Keratinocyte (primary cell): ENCODE measurements at regions not wholly inside any gene's neighbourhood (a gene's known extent, or its start where the extent isn't known, plus 50 kb on each side); places are given as distances from the start of the nearest gene placed in this dataset.

Source experiments
- EZH2 ChIP-seq: IDR thresholded peaks from one replicate; pipeline ENCODE4 v1.6.1; 2012; ENCODE audit warnings: inconsistent platforms, mild to moderate bottlenecking, low read length, moderate library complexity
- TF ChIP-seq, protein P1 (sequence below), 3 experiments: IDR thresholded peaks in 1 of 3; conservative IDR thresholded peaks in 1 of 3; optimal IDR thresholded peaks in 1 of 3; 2 replicates in 2 of 3; 3 replicates in 1 of 3; pipeline versions ENCODE3 to v1.5.1; 2011; ENCODE audit warnings: low read length in 3 of 3, mild to moderate bottlenecking in 3 of 3, moderate library complexity in 2 of 3, control low read depth in 1 of 3, inconsistent platforms in 1 of 3; ENCODE audit not compliant: insufficient read depth in 2 of 3; ENCODE audit errors: extremely low read depth in 1 of 3

DNA sequence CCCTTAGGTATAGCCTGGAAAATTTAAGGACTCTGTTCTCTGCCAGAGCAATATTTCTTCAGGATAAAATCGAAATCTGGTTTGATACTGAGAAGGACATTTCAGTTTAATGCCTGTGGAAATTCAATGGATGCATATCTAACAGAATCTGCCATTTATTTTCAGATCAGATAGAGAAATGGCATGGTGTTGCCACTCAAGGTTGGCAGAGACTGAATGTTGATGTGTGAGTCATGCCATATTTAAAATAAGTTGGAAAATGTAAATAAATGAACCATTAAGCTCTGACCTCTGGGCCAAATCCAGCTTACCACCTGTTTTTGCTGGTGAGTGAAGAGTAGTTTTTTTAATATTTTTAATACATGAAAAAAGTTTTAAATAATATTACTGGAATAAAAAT, 594.6 kb downstream of the DOK5 start:
- TF ChIP-seq EZH2, result no peak
- TF ChIP-seq, protein P1, sequence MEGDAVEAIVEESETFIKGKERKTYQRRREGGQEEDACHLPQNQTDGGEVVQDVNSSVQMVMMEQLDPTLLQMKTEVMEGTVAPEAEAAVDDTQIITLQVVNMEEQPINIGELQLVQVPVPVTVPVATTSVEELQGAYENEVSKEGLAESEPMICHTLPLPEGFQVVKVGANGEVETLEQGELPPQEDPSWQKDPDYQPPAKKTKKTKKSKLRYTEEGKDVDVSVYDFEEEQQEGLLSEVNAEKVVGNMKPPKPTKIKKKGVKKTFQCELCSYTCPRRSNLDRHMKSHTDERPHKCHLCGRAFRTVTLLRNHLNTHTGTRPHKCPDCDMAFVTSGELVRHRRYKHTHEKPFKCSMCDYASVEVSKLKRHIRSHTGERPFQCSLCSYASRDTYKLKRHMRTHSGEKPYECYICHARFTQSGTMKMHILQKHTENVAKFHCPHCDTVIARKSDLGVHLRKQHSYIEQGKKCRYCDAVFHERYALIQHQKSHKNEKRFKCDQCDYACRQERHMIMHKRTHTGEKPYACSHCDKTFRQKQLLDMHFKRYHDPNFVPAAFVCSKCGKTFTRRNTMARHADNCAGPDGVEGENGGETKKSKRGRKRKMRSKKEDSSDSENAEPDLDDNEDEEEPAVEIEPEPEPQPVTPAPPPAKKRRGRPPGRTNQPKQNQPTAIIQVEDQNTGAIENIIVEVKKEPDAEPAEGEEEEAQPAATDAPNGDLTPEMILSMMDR (optimal IDR thresholded peaks at IDR 0.05 in 1 of 3, IDR thresholded peaks at IDR 0.05 in 1 of 3, conservative IDR thresholded peaks at IDR 0.05 in 1 of 3; ENCODE audit: extremely low read depth in 1 of 3, insufficient read depth in 2 of 3, low read length in 3 of 3), result no peak
